ENCODE measurements at regions not wholly inside any gene's neighbourhood (a gene's known extent, or its start where the extent isn't known, plus 50 kb on each side); places are given as distances from the start of the nearest gene placed in this dataset.

GRCh38 chr16:49183911-49184310 is 97.7 kb downstream of the CBLN1 start:
- peak; percentile 63 for TF ChIP-seq CTCF (IDR thresholded peaks at IDR 0.05; ENCODE audit: low read depth, low read length, poor library complexity, severe bottlenecking)
- no peak for TF ChIP-seq EZH2phosphoT487 (IDR thresholded peaks at IDR 0.05; ENCODE audit: borderline replicate concordance, low read length)
